ENCODE measurements at regions not wholly inside any gene's neighbourhood (a gene's known extent, or its start where the extent isn't known, plus 50 kb on each side); places are given as distances from the start of the nearest gene placed in this dataset.
"Not testable (repeated sequence)": the region's sequence is repeated elsewhere in the genome, so short reads cannot be mapped to it uniquely, and the experiment has no call there.

DNA sequence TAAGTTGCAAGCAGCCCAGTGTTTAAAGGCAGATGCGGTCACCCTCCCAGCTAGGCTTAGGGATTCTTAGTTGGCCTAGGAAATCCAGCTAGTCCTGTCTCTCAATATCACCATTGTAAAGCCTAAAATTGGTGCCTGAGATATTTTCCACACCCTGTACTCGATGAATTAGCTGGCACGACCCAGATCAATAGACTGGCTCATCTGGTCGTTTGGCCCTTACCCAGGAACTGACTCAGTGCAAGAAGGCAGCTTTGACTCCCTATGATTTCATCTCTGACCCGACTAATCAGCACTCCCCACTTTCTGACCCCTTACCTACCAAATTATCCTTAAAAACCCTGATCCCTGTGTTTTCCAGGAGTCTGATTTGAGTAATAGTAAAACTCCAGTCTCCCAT lies 384.9 kb upstream of the SLC7A11 start:
- intact Hi-C loops (cut with DNase I; ENCODE audit: low total_unique reads), result no loop called here
- DNase-seq (ENCODE audit: low spot score in 2 of 2), result no peak
- no peak for TF ChIP-seq POLR2A (IDR thresholded peaks at IDR 0.05)
- TF ChIP-seq, protein P1, sequence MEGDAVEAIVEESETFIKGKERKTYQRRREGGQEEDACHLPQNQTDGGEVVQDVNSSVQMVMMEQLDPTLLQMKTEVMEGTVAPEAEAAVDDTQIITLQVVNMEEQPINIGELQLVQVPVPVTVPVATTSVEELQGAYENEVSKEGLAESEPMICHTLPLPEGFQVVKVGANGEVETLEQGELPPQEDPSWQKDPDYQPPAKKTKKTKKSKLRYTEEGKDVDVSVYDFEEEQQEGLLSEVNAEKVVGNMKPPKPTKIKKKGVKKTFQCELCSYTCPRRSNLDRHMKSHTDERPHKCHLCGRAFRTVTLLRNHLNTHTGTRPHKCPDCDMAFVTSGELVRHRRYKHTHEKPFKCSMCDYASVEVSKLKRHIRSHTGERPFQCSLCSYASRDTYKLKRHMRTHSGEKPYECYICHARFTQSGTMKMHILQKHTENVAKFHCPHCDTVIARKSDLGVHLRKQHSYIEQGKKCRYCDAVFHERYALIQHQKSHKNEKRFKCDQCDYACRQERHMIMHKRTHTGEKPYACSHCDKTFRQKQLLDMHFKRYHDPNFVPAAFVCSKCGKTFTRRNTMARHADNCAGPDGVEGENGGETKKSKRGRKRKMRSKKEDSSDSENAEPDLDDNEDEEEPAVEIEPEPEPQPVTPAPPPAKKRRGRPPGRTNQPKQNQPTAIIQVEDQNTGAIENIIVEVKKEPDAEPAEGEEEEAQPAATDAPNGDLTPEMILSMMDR (IDR thresholded peaks at IDR 0.05), result no peak
- 69% methylated on average over 5 of the region's 5 CpGs for WGBS, 2 donors
- no peak overlapping the region for H3K4me3 ChIP-seq (ENCODE audit: low read depth, poor library complexity, severe bottlenecking)

DNA sequence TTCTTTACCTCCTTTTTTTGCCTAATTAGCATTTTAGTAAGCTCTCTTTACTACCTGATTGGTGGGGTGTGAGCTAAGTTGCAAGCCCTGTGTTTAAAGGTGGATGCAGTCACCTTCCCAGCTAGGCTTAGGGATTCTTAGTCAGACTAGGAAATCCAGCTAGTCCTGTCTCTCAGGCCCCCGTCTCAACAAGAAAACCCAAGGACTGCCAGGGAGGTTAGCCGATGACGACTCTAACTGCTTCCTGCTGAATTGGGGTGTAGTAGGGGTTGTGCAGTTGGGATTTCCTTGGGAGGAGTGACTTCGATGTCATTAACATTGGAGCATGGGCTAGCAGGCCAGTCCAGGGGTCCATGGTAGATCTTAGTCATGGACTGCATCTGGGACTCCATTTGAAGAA lies 380.2 kb upstream of the SLC7A11 start:
- H3K4me3 ChIP-seq (ENCODE audit: low read depth, poor library complexity, severe bottlenecking); intact Hi-C loops (cut with DNase I; ENCODE audit: low total_unique reads); DNase-seq (ENCODE audit: low spot score in 2 of 2): not testable (repeated sequence)
- 67 to 71% methylated on average over 4 of the region's 4 CpGs for WGBS, 2 donors

DNA sequence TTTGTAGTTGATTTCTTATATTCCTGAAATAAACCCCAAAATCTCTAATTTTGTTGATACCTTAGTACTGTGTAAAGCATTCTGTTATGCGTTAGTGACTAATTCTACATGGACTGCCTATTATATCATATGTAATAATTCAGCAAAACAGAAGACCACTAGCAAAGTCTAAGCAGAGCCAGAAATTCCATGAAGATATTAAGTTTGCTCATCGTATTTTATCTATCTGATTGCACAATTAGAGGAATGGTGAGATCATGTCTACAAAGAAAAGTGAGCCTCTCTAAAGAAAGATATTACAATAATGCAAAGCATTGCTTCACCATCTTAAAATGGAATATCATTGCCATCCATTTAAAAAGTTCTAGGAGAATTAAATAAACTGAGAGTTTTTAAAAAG lies 374.6 kb upstream of the SLC7A11 start:
- WGBS, 2 donors, result 79 to 85% methylated on average over 2 of the region's 2 CpGs
- H3K4me3 ChIP-seq (ENCODE audit: low read depth, poor library complexity, severe bottlenecking), result no peak overlapping the region
- DNase-seq (ENCODE audit: low spot score in 2 of 2), result no peak
- intact Hi-C loops (cut with DNase I; ENCODE audit: low total_unique reads), result no loop called here
- TF ChIP-seq, protein P1 (IDR thresholded peaks at IDR 0.05), result no peak
- no peak for TF ChIP-seq POLR2A (IDR thresholded peaks at IDR 0.05)

DNA sequence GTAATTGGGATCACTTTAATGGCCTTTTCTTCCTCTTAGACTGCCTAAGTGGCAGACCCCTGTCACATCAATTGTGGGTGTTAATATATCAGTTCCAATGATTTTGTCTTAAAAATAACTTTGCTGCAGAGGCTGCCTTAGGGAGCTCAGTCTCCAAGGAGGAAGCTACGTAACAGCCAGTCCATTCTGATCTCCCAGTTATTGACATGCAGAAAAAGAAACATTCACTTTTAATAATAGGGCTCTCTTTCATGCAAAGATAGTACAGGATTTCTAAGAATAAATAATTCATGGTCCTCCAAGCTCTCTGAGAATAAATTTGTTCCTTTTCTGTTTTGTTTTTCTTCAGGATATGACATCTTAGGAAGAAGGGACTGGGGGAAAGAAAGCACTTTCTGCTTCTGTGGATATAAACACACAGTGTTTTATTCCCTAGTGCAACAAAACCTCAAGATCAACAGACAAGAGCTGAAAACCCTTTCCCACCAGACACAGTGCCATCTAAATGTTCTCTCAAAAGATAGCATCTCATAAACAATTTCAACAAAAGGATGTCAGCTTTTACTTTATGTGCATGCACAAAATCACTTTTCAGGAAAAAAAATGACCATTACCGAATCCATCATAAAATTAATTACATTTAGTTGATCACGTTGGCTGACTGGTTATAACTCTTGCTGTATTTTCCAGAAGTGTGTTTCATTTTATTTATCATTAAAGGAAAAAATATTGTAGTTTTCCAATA lies 372.4 kb upstream of the SLC7A11 start:
- no peak for DNase-seq (ENCODE audit: low spot score in 2 of 2)
- TF ChIP-seq, protein P1 (IDR thresholded peaks at IDR 0.05), result no peak
- TF ChIP-seq POLR2A (IDR thresholded peaks at IDR 0.05), result no peak
- no peak overlapping the region for H3K4me3 ChIP-seq (ENCODE audit: low read depth, poor library complexity, severe bottlenecking)
- intact Hi-C loops (cut with DNase I; ENCODE audit: low total_unique reads), result no loop called here
- WGBS, 2 donors, result 85 to 86% methylated on average over 3 of the region's 3 CpGs

DNA sequence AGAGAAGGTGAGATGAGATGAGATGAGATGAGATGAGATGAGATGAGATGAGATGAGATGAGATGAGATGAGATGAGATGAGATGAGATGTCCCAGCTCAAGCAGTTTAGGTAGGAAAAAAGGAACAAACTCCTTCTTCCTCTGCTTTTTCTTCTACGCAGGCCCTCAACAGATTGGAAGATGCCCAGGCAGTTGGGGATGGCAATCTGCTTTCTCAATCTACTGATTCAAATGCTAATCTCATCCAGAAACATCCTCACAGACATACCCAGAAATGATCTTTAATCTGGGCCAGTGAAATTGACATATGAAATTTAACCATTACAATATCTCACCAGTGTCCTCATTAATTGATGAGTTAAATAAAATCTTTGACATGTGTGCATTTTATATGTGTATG lies 370.3 kb upstream of the SLC7A11 start:
- H3K4me3 ChIP-seq (ENCODE audit: low read depth, poor library complexity, severe bottlenecking), result no peak overlapping the region
- intact Hi-C loops (cut with DNase I; ENCODE audit: low total_unique reads), result no loop called here
- no peak for TF ChIP-seq POLR2A (IDR thresholded peaks at IDR 0.05)
- TF ChIP-seq, protein P1 (IDR thresholded peaks at IDR 0.05), result no peak
- DNase-seq (ENCODE audit: low spot score in 2 of 2), result no peak
- WGBS, 2 donors, result 93 to 95% methylated on average over 1 of the region's 1 CpG

DNA sequence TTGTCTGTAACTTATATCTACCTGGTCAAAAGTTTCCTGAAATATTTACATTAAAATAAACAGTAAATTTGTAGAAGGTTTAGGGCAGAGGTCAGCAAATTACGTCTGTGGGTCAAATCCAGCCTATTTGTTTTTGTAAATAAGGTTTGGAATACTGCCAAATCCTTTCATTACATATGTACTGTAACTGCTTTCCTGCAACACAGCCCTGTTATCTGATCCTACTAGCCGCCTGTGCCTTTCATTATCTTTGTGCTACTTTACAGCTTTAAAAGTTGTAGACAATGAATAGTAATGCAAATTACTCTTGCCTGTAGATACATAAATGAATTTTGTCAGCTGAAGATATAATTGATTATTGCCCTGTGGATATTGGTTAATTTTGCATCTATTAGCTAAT lies 369.6 kb upstream of the SLC7A11 start:
- TF ChIP-seq, protein P1 (IDR thresholded peaks at IDR 0.05), result no peak
- no peak for TF ChIP-seq POLR2A (IDR thresholded peaks at IDR 0.05)
- H3K4me3 ChIP-seq (ENCODE audit: low read depth, poor library complexity, severe bottlenecking), result no peak overlapping the region
- DNase-seq (ENCODE audit: low spot score in 2 of 2), result no peak
- intact Hi-C loops (cut with DNase I; ENCODE audit: low total_unique reads), result no loop called here
- WGBS, 2 donors, result 65 to 73% methylated on average over 2 of the region's 2 CpGs

Measured in lower leg skin (tissue), 4 donors.